ENCODE measurements at regions not wholly inside any gene's neighbourhood (a gene's known extent, or its start where the extent isn't known, plus 50 kb on each side); places are given as distances from the start of the nearest gene placed in this dataset.

- H3K79me1 ChIP-seq (ENCODE audit: low read depth, low read length): no peaks in the 10 kb centered on the region
- H3K36me3 ChIP-seq (replicated peaks in 1 of 2; ENCODE audit: control insufficient read depth in 2 of 2, insufficient read depth in 2 of 2, low read length in 2 of 2): no peaks in the 10 kb centered on the region
- H3K27ac ChIP-seq (replicated peaks; ENCODE audit: low read length): no peak overlapping the region
- H3K18ac ChIP-seq (ENCODE audit: low read length): peak overlapping the region; percentile 76
- peak overlapping the region; percentile 75 for H2AK5ac ChIP-seq (ENCODE audit: low read depth, low read length)
- H3K4me2 ChIP-seq (ENCODE audit: insufficient read depth, low read length, poor library complexity, severe bottlenecking): no peak overlapping the region
- WGBS, 2 donors (ENCODE audit: extremely low coverage in 2 of 2, insufficient read length in 2 of 2, insufficient replicate concordance in 1 of 2): no CpG with 5 or more reads among the region's 13 CpGs
- no peak for DNase-seq (ENCODE audit: low spot score)
- H3K27me3 ChIP-seq (ENCODE audit: control insufficient read depth in 3 of 3, insufficient read depth in 3 of 3, low read depth in 1 of 3, low read length in 3 of 3): no peaks in the 10 kb centered on the region
- no peak overlapping the region for H3K9ac ChIP-seq (ENCODE audit: low read depth, low read length, poor library complexity)
- peak overlapping the region; percentile 41 for H2BK12ac ChIP-seq (ENCODE audit: low read length)
- H2BK15ac ChIP-seq (ENCODE audit: low read length): peak overlapping the region; percentile 17
- no peak overlapping the region for H2BK120ac ChIP-seq (ENCODE audit: low read depth, low read length)
- H3K9me3 ChIP-seq (replicated peaks in 1 of 2; ENCODE audit: control insufficient read depth in 2 of 2, insufficient read depth in 1 of 2, low read depth in 1 of 2, low read length in 2 of 2): no peaks in the 10 kb centered on the region
- peak overlapping the region; percentile 43 for H3K23ac ChIP-seq (ENCODE audit: low read depth, low read length, poor library complexity)
- peak overlapping the region; percentile 21 for H3K14ac ChIP-seq (ENCODE audit: low read length)
- H4K91ac ChIP-seq (ENCODE audit: low read depth, low read length, poor library complexity): no peak overlapping the region
- H3K4me1 ChIP-seq (ENCODE audit: control insufficient read depth in 2 of 2, insufficient read depth in 1 of 2, low read depth in 1 of 2, low read length in 2 of 2): no peaks in the 10 kb centered on the region
- no peak overlapping the region for H3K4ac ChIP-seq (ENCODE audit: low read length)
- peak overlapping the region; percentile 66 for H2BK5ac ChIP-seq (ENCODE audit: low read length)
- no peak overlapping the region for H3K4me3 ChIP-seq (ENCODE audit: low read length in 2 of 2)
- no peak overlapping the region for H4K8ac ChIP-seq (ENCODE audit: low read depth, low read length)
- H2AFZ ChIP-seq (ENCODE audit: low read length): no peak overlapping the region
Observed at GRCh38 chr18:78666666-78667335, 312.8 kb upstream of the SALL3 start.

- Histone ChIP-seq H3K27me3 (ENCODE audit: control insufficient read depth in 3 of 3, insufficient read depth in 3 of 3, low read depth in 1 of 3, low read length in 3 of 3) (no peaks in the 10 kb centered on the region), H3K36me3 (replicated peaks in 1 of 2; ENCODE audit: control insufficient read depth in 2 of 2, insufficient read depth in 2 of 2, low read length in 2 of 2) (no peaks in the 10 kb centered on the region), H3K4me3 (ENCODE audit: low read length in 2 of 2) (no peak overlapping the region), H3K4me2 (ENCODE audit: insufficient read depth, low read length, poor library complexity, severe bottlenecking) (no peak overlapping the region), H3K9ac (ENCODE audit: low read depth, low read length, poor library complexity) (no peak overlapping the region), H3K18ac (ENCODE audit: low read length) (no peak overlapping the region), H3K9me3 (replicated peaks in 1 of 2; ENCODE audit: control insufficient read depth in 2 of 2, insufficient read depth in 1 of 2, low read depth in 1 of 2, low read length in 2 of 2) (no peaks in the 10 kb centered on the region), H2AK5ac (ENCODE audit: low read depth, low read length) (no peak overlapping the region), H3K4ac (ENCODE audit: low read length) (no peak overlapping the region), H3K27ac (replicated peaks; ENCODE audit: low read length) (no peak overlapping the region), H2BK5ac (ENCODE audit: low read length) (no peak overlapping the region), H4K91ac (ENCODE audit: low read depth, low read length, poor library complexity) (no peak overlapping the region), H3K79me1 (ENCODE audit: low read depth, low read length) (no peaks in the 10 kb centered on the region), H4K8ac (ENCODE audit: low read depth, low read length) (no peak overlapping the region), H3K23ac (ENCODE audit: low read depth, low read length, poor library complexity) (no peak overlapping the region), H3K14ac (ENCODE audit: low read length) (no peak overlapping the region), H2BK120ac (ENCODE audit: low read depth, low read length) (no peak overlapping the region), H2BK15ac (ENCODE audit: low read length) (no peak overlapping the region), H2AFZ (ENCODE audit: low read length) (no peak overlapping the region), H2BK12ac (ENCODE audit: low read length) (no peak overlapping the region), H3K4me1 (ENCODE audit: control insufficient read depth in 2 of 2, insufficient read depth in 1 of 2, low read depth in 1 of 2, low read length in 2 of 2) (no peaks in the 10 kb centered on the region)
- DNase-seq (ENCODE audit: low spot score): no peak
- WGBS, 2 donors (ENCODE audit: extremely low coverage in 2 of 2, insufficient read length in 2 of 2, insufficient replicate concordance in 1 of 2): no CpG with 5 or more reads among the region's 14 CpGs
Observed at GRCh38 chr18:78670778-78671391, 308.7 kb upstream of the SALL3 start.

- Histone ChIP-seq H3K4me3 (ENCODE audit: low read length in 2 of 2) (no peak overlapping the region), H2BK120ac (ENCODE audit: low read depth, low read length) (no peak overlapping the region), H3K4me2 (ENCODE audit: insufficient read depth, low read length, poor library complexity, severe bottlenecking) (no peak overlapping the region), H2BK5ac (ENCODE audit: low read length) (no peak overlapping the region), H3K9ac (ENCODE audit: low read depth, low read length, poor library complexity) (no peak overlapping the region), H3K4me1 (ENCODE audit: control insufficient read depth in 2 of 2, insufficient read depth in 1 of 2, low read depth in 1 of 2, low read length in 2 of 2) (no peaks in the 10 kb centered on the region), H3K14ac (ENCODE audit: low read length) (no peak overlapping the region), H4K8ac (ENCODE audit: low read depth, low read length) (no peak overlapping the region), H3K79me1 (ENCODE audit: low read depth, low read length) (no peaks in the 10 kb centered on the region), H3K9me3 (replicated peaks in 1 of 2; ENCODE audit: control insufficient read depth in 2 of 2, insufficient read depth in 1 of 2, low read depth in 1 of 2, low read length in 2 of 2) (no peaks in the 10 kb centered on the region), H3K36me3 (replicated peaks in 1 of 2; ENCODE audit: control insufficient read depth in 2 of 2, insufficient read depth in 2 of 2, low read length in 2 of 2) (no peaks in the 10 kb centered on the region), H4K91ac (ENCODE audit: low read depth, low read length, poor library complexity) (no peak overlapping the region), H2BK12ac (ENCODE audit: low read length) (no peak overlapping the region), H3K27me3 (ENCODE audit: control insufficient read depth in 3 of 3, insufficient read depth in 3 of 3, low read depth in 1 of 3, low read length in 3 of 3) (no peaks in the 10 kb centered on the region), H3K23ac (ENCODE audit: low read depth, low read length, poor library complexity) (no peak overlapping the region), H3K4ac (ENCODE audit: low read length) (no peak overlapping the region), H3K18ac (ENCODE audit: low read length) (peak overlapping the region; percentile 79), H3K27ac (replicated peaks; ENCODE audit: low read length) (no peak overlapping the region), H2AK5ac (ENCODE audit: low read depth, low read length) (no peak overlapping the region), H2BK15ac (ENCODE audit: low read length) (no peak overlapping the region), H2AFZ (ENCODE audit: low read length) (no peak overlapping the region)
- no CpG with 5 or more reads among the region's 15 CpGs for WGBS, 2 donors (ENCODE audit: extremely low coverage in 2 of 2, insufficient read length in 2 of 2, insufficient replicate concordance in 1 of 2)
- DNase-seq (ENCODE audit: low spot score): no peak
Observed at GRCh38 chr18:78671551-78671950, 308.1 kb upstream of the SALL3 start.

- Histone ChIP-seq H2BK15ac (ENCODE audit: low read length) (peak overlapping the region; percentile 10), H4K91ac (ENCODE audit: low read depth, low read length, poor library complexity) (no peak overlapping the region), H2BK120ac (ENCODE audit: low read depth, low read length) (no peak overlapping the region), H3K9me3 (replicated peaks in 1 of 2; ENCODE audit: control insufficient read depth in 2 of 2, insufficient read depth in 1 of 2, low read depth in 1 of 2, low read length in 2 of 2) (no peaks in the 10 kb centered on the region), H3K4me3 (ENCODE audit: low read length in 2 of 2) (no peak overlapping the region), H3K14ac (ENCODE audit: low read length) (no peak overlapping the region), H3K4me2 (ENCODE audit: insufficient read depth, low read length, poor library complexity, severe bottlenecking) (no peak overlapping the region), H3K27ac (replicated peaks; ENCODE audit: low read length) (no peak overlapping the region), H2BK12ac (ENCODE audit: low read length) (no peak overlapping the region), H3K9ac (ENCODE audit: low read depth, low read length, poor library complexity) (no peak overlapping the region), H3K36me3 (replicated peaks in 1 of 2; ENCODE audit: control insufficient read depth in 2 of 2, insufficient read depth in 2 of 2, low read length in 2 of 2) (no peaks in the 10 kb centered on the region), H3K18ac (ENCODE audit: low read length) (no peak overlapping the region), H2AFZ (ENCODE audit: low read length) (no peak overlapping the region), H3K27me3 (ENCODE audit: control insufficient read depth in 3 of 3, insufficient read depth in 3 of 3, low read depth in 1 of 3, low read length in 3 of 3) (no peaks in the 10 kb centered on the region), H2AK5ac (ENCODE audit: low read depth, low read length) (no peak overlapping the region), H2BK5ac (ENCODE audit: low read length) (no peak overlapping the region), H4K8ac (ENCODE audit: low read depth, low read length) (no peak overlapping the region), H3K4ac (ENCODE audit: low read length) (no peak overlapping the region), H3K4me1 (ENCODE audit: control insufficient read depth in 2 of 2, insufficient read depth in 1 of 2, low read depth in 1 of 2, low read length in 2 of 2) (no peaks in the 10 kb centered on the region), H3K79me1 (ENCODE audit: low read depth, low read length) (no peaks in the 10 kb centered on the region), H3K23ac (ENCODE audit: low read depth, low read length, poor library complexity) (no peak overlapping the region)
- no peak for DNase-seq (ENCODE audit: low spot score)
- no CpG with 5 or more reads among the region's 21 CpGs for WGBS, 2 donors (ENCODE audit: extremely low coverage in 2 of 2, insufficient read length in 2 of 2, insufficient replicate concordance in 1 of 2)
Observed at GRCh38 chr18:78672862-78673446, 306.7 kb upstream of the SALL3 start.

All from neuronal stem cell (in vitro differentiated cells).